H9 (cell line): ENCODE measurements at regions not wholly inside any gene's neighbourhood (a gene's known extent, or its start where the extent isn't known, plus 50 kb on each side); places are given as distances from the start of the nearest gene placed in this dataset.
A peak's percentile ranks its signal among the peaks of the same experiment; 100 is the strongest.

Source experiments
- DNase-seq: peaks from one replicate; pipeline ENCODE4 v3.0.0-alpha.2; 2017
- H2AFZ ChIP-seq: one replicate; pipeline ENCODE4 v1.6.1; 2013; ENCODE audit warnings: mild to moderate bottlenecking, low read length, control low read depth, moderate library complexity
- H2AK5ac ChIP-seq: 2 replicates; pipeline ENCODE4 v1.6.1; 2013; ENCODE audit warnings: low read length, control low read depth, mixed read lengths; ENCODE audit not compliant: insufficient read length
- H2BK120ac ChIP-seq: one replicate; pipeline ENCODE4 v1.6.1; 2013; ENCODE audit warnings: low read depth, mild to moderate bottlenecking, low read length, control low read depth, inconsistent platforms; ENCODE audit not compliant: poor library complexity, severe bottlenecking
- H2BK12ac ChIP-seq: 2 replicates; pipeline ENCODE4 v1.6.1; 2013; ENCODE audit warnings: low read length, control low read depth, mixed read lengths, low read depth; ENCODE audit not compliant: insufficient read length
- H2BK15ac ChIP-seq: 2 replicates; pipeline ENCODE4 v1.6.1; 2013; ENCODE audit warnings: low read depth, low read length, control low read depth
- H2BK20ac ChIP-seq: one replicate; pipeline ENCODE4 v1.6.1; 2013; ENCODE audit warnings: low read depth, mild to moderate bottlenecking, low read length, control low read depth, inconsistent platforms; ENCODE audit not compliant: poor library complexity, severe bottlenecking
- H2BK5ac ChIP-seq: 2 replicates; pipeline ENCODE4 v1.6.1; 2013; ENCODE audit warnings: low read length, control low read depth, mixed read lengths; ENCODE audit not compliant: insufficient read length
- H3K14ac ChIP-seq: 2 replicates; pipeline ENCODE4 v1.6.1; 2013; ENCODE audit warnings: low read length, control low read depth; ENCODE audit not compliant: insufficient read depth
- H3K18ac ChIP-seq: 2 replicates; pipeline ENCODE4 v1.6.1; 2013; ENCODE audit warnings: low read depth, mild to moderate bottlenecking, mixed read lengths, low read length, control low read depth; ENCODE audit not compliant: insufficient read length
- H3K23ac ChIP-seq: 2 replicates; pipeline ENCODE4 v1.6.1; 2013; ENCODE audit warnings: low read length, control low read depth, mixed read lengths, low read depth; ENCODE audit not compliant: insufficient read length
- H3K23me2 ChIP-seq: 2 replicates; pipeline ENCODE4 v1.6.1; 2013; ENCODE audit warnings: low read depth, mild to moderate bottlenecking, mixed read lengths, low read length, control low read depth; ENCODE audit not compliant: insufficient read length, poor library complexity, severe bottlenecking
- H3K27ac ChIP-seq: 2 replicates; pipeline ENCODE4 v1.5.1; 2013; ENCODE audit warnings: low read length, control low read depth, mixed read lengths, low read depth; ENCODE audit not compliant: insufficient read length
- H3K27me3 ChIP-seq: 2 replicates; pipeline ENCODE4 v1.6.1; 2013; ENCODE audit warnings: low read length, control low read depth, inconsistent platforms; ENCODE audit not compliant: insufficient read depth
- H3K4ac ChIP-seq: 2 replicates; pipeline ENCODE4 v1.6.1; 2013; ENCODE audit warnings: low read depth, mild to moderate bottlenecking, control low read depth, inconsistent platforms, low read length, moderate library complexity
- H3K4me1 ChIP-seq: 2 replicates; pipeline ENCODE4 v1.6.1; 2013; ENCODE audit warnings: low read length, control low read depth, inconsistent platforms; ENCODE audit not compliant: insufficient read depth
- H3K4me2 ChIP-seq: 2 replicates; pipeline ENCODE4 v1.6.1; 2013; ENCODE audit warnings: low read length, control low read depth, mixed read lengths; ENCODE audit not compliant: insufficient read length, insufficient read depth
- H3K56ac ChIP-seq: 2 replicates; pipeline ENCODE4 v1.6.1; 2013; ENCODE audit warnings: low read depth, mild to moderate bottlenecking, mixed read lengths, low read length, control low read depth; ENCODE audit not compliant: insufficient read length
- H3K79me1 ChIP-seq: 2 replicates; pipeline ENCODE4 v1.6.1; 2013; ENCODE audit warnings: low read depth, mild to moderate bottlenecking, moderate library complexity, low read length, control low read depth, inconsistent platforms; ENCODE audit not compliant: insufficient read depth, poor library complexity, severe bottlenecking
- H3K79me2 ChIP-seq: 2 replicates; pipeline ENCODE4 v1.6.1; 2013; ENCODE audit warnings: low read length, control low read depth, inconsistent platforms; ENCODE audit not compliant: insufficient read depth
- H3K9ac ChIP-seq: 2 replicates; pipeline ENCODE4 v1.6.1; 2013; ENCODE audit warnings: low read length, control low read depth, mixed read lengths; ENCODE audit not compliant: insufficient read length; ENCODE audit errors: extremely low read depth
- H3K9me3 ChIP-seq: one replicate; pipeline ENCODE4 v1.6.1; 2013; ENCODE audit warnings: low read depth, low read length, inconsistent platforms; ENCODE audit not compliant: control insufficient read depth
- H3T11ph ChIP-seq: one replicate; pipeline ENCODE4 v1.6.1; 2013; ENCODE audit warnings: mild to moderate bottlenecking, low read length, control low read depth, inconsistent platforms
- H4K20me1 ChIP-seq: one replicate; pipeline ENCODE4 v1.6.1; 2013; ENCODE audit not compliant: control insufficient read depth, insufficient read length, insufficient read depth
- H4K5ac ChIP-seq: 2 replicates; pipeline ENCODE4 v1.6.1; 2013; ENCODE audit warnings: low read depth, mild to moderate bottlenecking, mixed read lengths, low read length, control low read depth; ENCODE audit not compliant: insufficient read length
- H4K8ac ChIP-seq: replicated peaks from 2 replicates; pipeline ENCODE4 v1.6.1; 2013; ENCODE audit warnings: low read length, control low read depth, mixed read lengths, low read depth; ENCODE audit not compliant: insufficient read length
- H4K91ac ChIP-seq: 2 replicates; pipeline ENCODE4 v1.6.1; 2013; ENCODE audit warnings: low read depth, mild to moderate bottlenecking, moderate library complexity, mixed read lengths, low read length, control low read depth; ENCODE audit not compliant: insufficient read length
- H3K27ac Mint-ChIP-seq, 3 experiments: 2 replicates in 2 of 3; 3 replicates in 1 of 3; pipeline ENCODE4 v1.8.0; 2020 to 2021; ENCODE audit warnings: mixed read lengths in 3 of 3, mild to moderate bottlenecking in 1 of 3, moderate library complexity in 1 of 3
- H3K27me3 Mint-ChIP-seq: 2 replicates; pipeline ENCODE4 v1.8.0; 2021; ENCODE audit warnings: low read depth, mild to moderate bottlenecking, moderate library complexity, mixed read lengths
- H3K36me3 Mint-ChIP-seq, 3 experiments: 2 replicates in 2 of 3; 3 replicates in 1 of 3; pipeline ENCODE4 v1.8.0; 2020 to 2021; ENCODE audit warnings: low read depth in 3 of 3, mixed read lengths in 3 of 3; ENCODE audit not compliant: insufficient read depth in 1 of 3
- H3K4me1 Mint-ChIP-seq, 2 experiments: 2 replicates each; pipeline ENCODE4 v1.8.0; 2020; ENCODE audit warnings: mixed read lengths in 2 of 2
- H3K4me3 Mint-ChIP-seq, 2 experiments: 2 replicates in 1 of 2; 3 replicates in 1 of 2; pipeline ENCODE4 v1.8.0; 2020 to 2021; ENCODE audit warnings: mild to moderate bottlenecking in 2 of 2, mixed read lengths in 2 of 2, moderate library complexity in 1 of 2
- H3K9me3 Mint-ChIP-seq, 2 experiments: 2 replicates in 1 of 2; 3 replicates in 1 of 2; pipeline ENCODE4 v1.8.0; 2020; ENCODE audit warnings: mild to moderate bottlenecking in 2 of 2, mixed read lengths in 2 of 2, moderate library complexity in 1 of 2
- CTCF ChIP-seq: fragments of 200-600 bp; sonication (generic); conservative IDR thresholded peaks from 3 replicates; pipeline ENCODE4 v1.8.0; 2021; ENCODE audit warnings: antibody characterized with exemption, mild to moderate bottlenecking
- WGBS: extraction: QIAGEN DNeasy Blood & Tissue Kit; methylation state at CpG from one replicate; pipeline ENCODE4 v1.1.7; 2013; ENCODE audit warnings: missing lambda C conversion rate, low lambda C conversion rate, mixed read lengths; ENCODE audit not compliant: insufficient read length; ENCODE audit errors: extremely low coverage; 5-methylcytosine and 5-hydroxymethylcytosine counted together

- H3K9me3 Mint-ChIP-seq, result peaks cover 3 to 9% of the 10 kb centered on the region in 2 experiments; a peak in 3 of 5 replicates
- peaks cover 32 to 38% of the 10 kb centered on the region in 2 experiments for H3K4me1 Mint-ChIP-seq
- Histone ChIP-seq H3K4ac (no peak overlapping the region), H2BK12ac (peak overlapping the region; percentile 87), H4K5ac (no peak overlapping the region), H3K9me3 (no peaks in the 10 kb centered on the region), H2AFZ (no peak overlapping the region), H3K56ac (no peak overlapping the region), H3K23ac (no peak overlapping the region), H2AK5ac (no peak overlapping the region), H4K8ac (no peak overlapping the region), H2BK20ac (no peak overlapping the region), H2BK15ac (no peak overlapping the region), H3K9ac (no peak overlapping the region), H3K27me3 (no peaks in the 10 kb centered on the region), H3K79me1 (no peaks in the 10 kb centered on the region), H3K4me1 (peaks cover 7% of the 10 kb centered on the region; the same call in 1 of the 2 replicates), H3K27ac (no peak overlapping the region), H3K23me2 (no peaks in the 10 kb centered on the region), H3K79me2 (no peaks in the 10 kb centered on the region), H4K20me1 (no peaks in the 10 kb centered on the region), H3K14ac (no peak overlapping the region), H3K18ac (no peak overlapping the region), H3T11ph (no peak overlapping the region), H2BK5ac (no peak overlapping the region), H2BK120ac (no peak overlapping the region), H4K91ac (no peak overlapping the region), H3K4me2 (no peak overlapping the region)
- no peak for TF ChIP-seq CTCF
- peak overlapping the region in 2 of 3 experiments; percentile 16 to 33; a peak in 1 of 7 replicates for H3K27ac Mint-ChIP-seq
- H3K4me3 Mint-ChIP-seq, result no peak overlapping the region
- peaks cover 0 to 4% (median 0%) of the 10 kb centered on the region in 3 experiments; a peak in 1 of 7 replicates for H3K36me3 Mint-ChIP-seq
- no peaks in the 10 kb centered on the region; the same call in 1 of the 2 replicates for H3K27me3 Mint-ChIP-seq
- WGBS, result no CpG with 5 or more reads among the region's 2 CpGs
- DNase-seq, result no peak
Observed at GRCh38 chr2:175843625-175844024, 158.4 kb downstream of the LNPK start.
